ENCODE measurements at regions not wholly inside any gene's neighbourhood (a gene's known extent, or its start where the extent isn't known, plus 50 kb on each side); places are given as distances from the start of the nearest gene placed in this dataset.

GRCh38 chr17:70254735-70255460, 85.6 kb downstream of the KCNJ2 start:
- no peak overlapping the region for H3K27ac ChIP-seq (replicated peaks)
- TF ChIP-seq SPI1 (IDR thresholded peaks at IDR 0.05; ENCODE audit: borderline replicate concordance, low read depth): no peak
- TF ChIP-seq POLR2AphosphoS5 (IDR thresholded peaks at IDR 0.05; ENCODE audit: low read depth): no peak
- TF ChIP-seq REST (IDR thresholded peaks at IDR 0.05; ENCODE audit: insufficient replicate concordance, low read depth): no peak
- TF ChIP-seq GABPA (IDR thresholded peaks at IDR 0.05; ENCODE audit: low read depth): no peak
- TF ChIP-seq CTCF (IDR thresholded peaks at IDR 0.05; ENCODE audit: insufficient read depth, low read length): no peak
- H3K4me3 ChIP-seq (replicated peaks; ENCODE audit: insufficient read depth, low read length): no peak overlapping the region
- DNase-seq (ENCODE audit: low read depth in 1 of 2, low spot score in 1 of 2): no peak
- no peaks in the 10 kb centered on the region for H3K27me3 ChIP-seq (ENCODE audit: insufficient read depth, poor library complexity, severe bottlenecking)

- H3K4me3 ChIP-seq (replicated peaks; ENCODE audit: insufficient read depth, low read length): no peak overlapping the region
- H3K27me3 ChIP-seq (ENCODE audit: insufficient read depth, poor library complexity, severe bottlenecking): no peaks in the 10 kb centered on the region
- no peak for TF ChIP-seq REST (IDR thresholded peaks at IDR 0.05; ENCODE audit: insufficient replicate concordance, low read depth)
- TF ChIP-seq GABPA (IDR thresholded peaks at IDR 0.05; ENCODE audit: low read depth): no peak
- no peak for TF ChIP-seq SPI1 (IDR thresholded peaks at IDR 0.05; ENCODE audit: borderline replicate concordance, low read depth)
- no peak for TF ChIP-seq POLR2AphosphoS5 (IDR thresholded peaks at IDR 0.05; ENCODE audit: low read depth)
- TF ChIP-seq CTCF (IDR thresholded peaks at IDR 0.05; ENCODE audit: insufficient read depth, low read length): no peak
- no peak overlapping the region for H3K27ac ChIP-seq (replicated peaks)
- DNase-seq (ENCODE audit: low read depth in 1 of 2, low spot score in 1 of 2): no peak
Measured at GRCh38 chr17:70256751-70257150, 87.4 kb downstream of the KCNJ2 start.

- no peak for DNase-seq (ENCODE audit: low read depth in 1 of 2, low spot score in 1 of 2)
- no peaks in the 10 kb centered on the region for H3K27me3 ChIP-seq (ENCODE audit: insufficient read depth, poor library complexity, severe bottlenecking)
- H3K4me3 ChIP-seq (replicated peaks; ENCODE audit: insufficient read depth, low read length): no peak overlapping the region
- H3K27ac ChIP-seq (replicated peaks): no peak overlapping the region
- TF ChIP-seq GABPA (IDR thresholded peaks at IDR 0.05; ENCODE audit: low read depth) (no peak), CTCF (IDR thresholded peaks at IDR 0.05; ENCODE audit: insufficient read depth, low read length) (no peak), SPI1 (IDR thresholded peaks at IDR 0.05; ENCODE audit: borderline replicate concordance, low read depth) (no peak), POLR2AphosphoS5 (IDR thresholded peaks at IDR 0.05; ENCODE audit: low read depth) (no peak), REST (IDR thresholded peaks at IDR 0.05; ENCODE audit: insufficient replicate concordance, low read depth) (no peak)
Measured at GRCh38 chr17:70258465-70258864, 89.1 kb downstream of the KCNJ2 start.

All from HL-60 (cell line).